ENCODE measurements at regions not wholly inside any gene's neighbourhood (a gene's known extent, or its start where the extent isn't known, plus 50 kb on each side); places are given as distances from the start of the nearest gene placed in this dataset.

- Mint-ChIP-seq H3K9me3 (peaks cover 0 to 12% (median 4%) of the 10 kb centered on the region in 7 donors), H3K4me1 (no peaks in the 10 kb centered on the region), H3K36me3 (no peaks in the 10 kb centered on the region), H3K27me3 (peaks cover 15 to 18% (median 17%) of the 10 kb centered on the region in 3 donors), H3K4me3 (no peak overlapping the region), H3K27ac (no peak overlapping the region)
- DNase-seq (no peak), ATAC-seq (ENCODE audit: low read depth in 2 of 2) (no peak)
Measured at GRCh38 chr16:55401046-55401445, 77.0 kb downstream of the IRX6 start.

GRCh38 chr16:55403464-55403863, 75.5 kb upstream of the MMP2 start:
- no peak overlapping the region for H3K4me3 Mint-ChIP-seq
- ATAC-seq (ENCODE audit: low read depth in 2 of 2) (no peak), DNase-seq (no peak)
- H3K9me3 Mint-ChIP-seq, result peaks cover 0 to 20% (median 4%) of the 10 kb centered on the region in 7 donors
- H3K27me3 Mint-ChIP-seq, result peaks cover 11 to 24% (median 23%) of the 10 kb centered on the region in 3 donors
- no peak overlapping the region for H3K27ac Mint-ChIP-seq
- no peaks in the 10 kb centered on the region for H3K4me1 Mint-ChIP-seq
- H3K36me3 Mint-ChIP-seq, result no peaks in the 10 kb centered on the region

GRCh38 chr16:55406651-55407050, 72.3 kb upstream of the MMP2 start:
- Mint-ChIP-seq H3K27me3 (peaks cover 24 to 35% (median 26%) of the 10 kb centered on the region in 3 donors), H3K27ac (no peak overlapping the region), H3K4me3 (no peak overlapping the region), H3K9me3 (peaks cover 0 to 20% (median 9%) of the 10 kb centered on the region in 7 donors), H3K36me3 (no peaks in the 10 kb centered on the region), H3K4me1 (no peaks in the 10 kb centered on the region)
- ATAC-seq (ENCODE audit: low read depth in 2 of 2) (no peak), DNase-seq (no peak)

- Mint-ChIP-seq H3K9me3 (peaks cover 0 to 14% (median 5%) of the 10 kb centered on the region in 7 donors), H3K27ac (no peak overlapping the region), H3K36me3 (no peaks in the 10 kb centered on the region), H3K27me3 (peaks cover 15 to 30% (median 26%) of the 10 kb centered on the region in 3 donors), H3K4me3 (no peak overlapping the region), H3K4me1 (no peaks in the 10 kb centered on the region)
- no peak for DNase-seq
- ATAC-seq (ENCODE audit: low read depth in 2 of 2), result no peak
Measured at GRCh38 chr16:55408661-55409060, 70.3 kb upstream of the MMP2 start.

- H3K9me3 Mint-ChIP-seq, result peaks cover 0 to 16% (median 3%) of the 10 kb centered on the region in 7 donors
- H3K4me3 Mint-ChIP-seq, result no peak overlapping the region
- no peak overlapping the region for H3K27ac Mint-ChIP-seq
- peaks cover 25 to 50% (median 26%) of the 10 kb centered on the region in 3 donors for H3K27me3 Mint-ChIP-seq
- DNase-seq (no peak), ATAC-seq (ENCODE audit: low read depth in 2 of 2) (no peak)
- H3K4me1 Mint-ChIP-seq, result no peaks in the 10 kb centered on the region
- H3K36me3 Mint-ChIP-seq, result no peaks in the 10 kb centered on the region
Measured at GRCh38 chr16:55411231-55411630, 67.8 kb upstream of the MMP2 start.

- no peak for DNase-seq
- H3K36me3 Mint-ChIP-seq, result no peaks in the 10 kb centered on the region
- H3K27me3 Mint-ChIP-seq, result peaks cover 16 to 55% (median 37%) of the 10 kb centered on the region in 3 donors
- no peak for ATAC-seq (ENCODE audit: low read depth in 2 of 2)
- H3K9me3 Mint-ChIP-seq, result peaks cover 0 to 11% (median 0%) of the 10 kb centered on the region in 7 donors
- no peaks in the 10 kb centered on the region for H3K4me1 Mint-ChIP-seq
- no peak overlapping the region for H3K27ac Mint-ChIP-seq
- H3K4me3 Mint-ChIP-seq, result no peak overlapping the region
Measured at GRCh38 chr16:55418586-55418985, 60.4 kb upstream of the MMP2 start.

GRCh38 chr16:55421226-55421625, 57.8 kb upstream of the MMP2 start:
- no peak for DNase-seq
- Mint-ChIP-seq H3K9me3 (peaks cover 0 to 4% (median 0%) of the 10 kb centered on the region in 7 donors), H3K36me3 (no peaks in the 10 kb centered on the region), H3K27me3 (peaks cover 25 to 44% (median 33%) of the 10 kb centered on the region in 3 donors), H3K27ac (no peak overlapping the region), H3K4me3 (no peak overlapping the region), H3K4me1 (no peaks in the 10 kb centered on the region)
- no peak for ATAC-seq (ENCODE audit: low read depth in 2 of 2)

- DNase-seq, result no peak
- peaks cover 7 to 13% (median 10%) of the 10 kb centered on the region in 3 donors for H3K27me3 Mint-ChIP-seq
- no peaks in the 10 kb centered on the region for H3K36me3 Mint-ChIP-seq
- H3K9me3 Mint-ChIP-seq, result peaks cover 0 to 9% (median 0%) of the 10 kb centered on the region in 7 donors
- no peak overlapping the region for H3K27ac Mint-ChIP-seq
- H3K4me3 Mint-ChIP-seq, result no peak overlapping the region
- no peaks in the 10 kb centered on the region for H3K4me1 Mint-ChIP-seq
- ATAC-seq (ENCODE audit: low read depth in 2 of 2), result no peak
Measured at GRCh38 chr16:55426865-55427484, 52.0 kb upstream of the MMP2 start.

Data from naive B cell (primary cell).